Thyroid gland (tissue), 4 donors: ENCODE measurements at regions not wholly inside any gene's neighbourhood (a gene's known extent, or its start where the extent isn't known, plus 50 kb on each side); places are given as distances from the start of the nearest gene placed in this dataset.

Experiments
- DNase-seq, 2 donors: peaks; one replicate each; pipeline ENCODE4 v3.0.0-alpha.2; 2019
- H3K27ac ChIP-seq, 3 donors: fragments of 200-600 bp; sonication (generic); 1 replicate in 2 of 3; 2 replicates in 1 of 3; pipeline ENCODE4 v1.5.1; 2016 to 2019; ENCODE audit warnings: mild to moderate bottlenecking in 1 of 3, moderate library complexity in 1 of 3
- H3K27me3 ChIP-seq: fragments of 200-600 bp; sonication (generic); one replicate; pipeline ENCODE4 v1.5.1; 2019
- H3K36me3 ChIP-seq, 2 donors: fragments of 200-600 bp; sonication (generic); one replicate each; pipeline ENCODE4 v1.5.1; 2016 to 2019
- H3K4me1 ChIP-seq, 2 donors: fragments of 200-600 bp; sonication (generic); one replicate each; pipeline ENCODE4 v1.5.1; 2017 to 2019
- H3K4me3 ChIP-seq, 3 donors: fragments of 200-600 bp; sonication (generic); replicated peaks in 1 of 3; 1 replicate in 2 of 3; 2 replicates in 1 of 3; pipeline ENCODE4 v1.5.1; 2016; ENCODE audit warnings: mild to moderate bottlenecking in 1 of 3
- H3K9me3 ChIP-seq: fragments of 200-600 bp; sonication (generic); one replicate; pipeline ENCODE4 v1.5.1; 2017
- POLR2A ChIP-seq, 2 donors: fragments of 450-650 bp; IDR thresholded peaks; one replicate each; pipeline ENCODE4 v1.6.1; 2017; ENCODE audit warnings: antibody characterized with exemption in 2 of 2, mild to moderate bottlenecking in 2 of 2, moderate library complexity in 1 of 2
- WGBS, 2 donors: methylation state at CpG; one replicate each; pipeline ENCODE4 v1.1.5; 2017; 5-methylcytosine and 5-hydroxymethylcytosine counted together
- intact Hi-C: fragments of 100-400 bp; cut with DNase I; formaldehyde crosslinking; loops from one replicate; pipeline ENCODE4 v1.15.1; 2023
- TF ChIP-seq, protein P1 (sequence below), 6 experiments: fragments of 200-600 bp in 3 of 6; fragments of 450-650 bp in 3 of 6; sonication (generic) in 3 of 6; IDR thresholded peaks; one replicate each; pipeline ENCODE4 v1.5.1; 2016 to 2019; ENCODE audit warnings: antibody characterized with exemption in 6 of 6, mild to moderate bottlenecking in 2 of 6, inconsistent platforms in 1 of 6, moderate library complexity in 1 of 6

DNA sequence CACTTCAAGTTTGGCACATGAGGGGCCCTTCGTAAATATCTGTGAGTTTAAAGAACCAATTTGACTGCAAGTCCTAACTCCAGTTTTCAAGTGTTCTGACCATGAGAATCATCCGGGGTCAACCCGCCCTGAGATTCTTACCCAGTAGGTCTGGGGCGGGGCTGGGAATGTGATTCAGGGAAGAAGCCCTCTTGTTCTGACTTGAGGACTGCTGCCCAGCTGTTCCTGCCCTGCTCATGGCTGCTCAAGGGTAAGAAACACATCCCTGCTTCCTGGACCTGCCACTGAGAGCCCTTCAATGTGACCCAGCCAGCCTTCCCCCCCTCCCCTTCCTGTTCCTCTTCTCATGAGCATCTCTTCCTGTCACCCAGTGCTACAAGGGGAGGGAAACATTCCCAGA lies 92.7 kb upstream of the PGRMC2 start:
- DNase-seq, result peak; percentile 53 to 67

DNA sequence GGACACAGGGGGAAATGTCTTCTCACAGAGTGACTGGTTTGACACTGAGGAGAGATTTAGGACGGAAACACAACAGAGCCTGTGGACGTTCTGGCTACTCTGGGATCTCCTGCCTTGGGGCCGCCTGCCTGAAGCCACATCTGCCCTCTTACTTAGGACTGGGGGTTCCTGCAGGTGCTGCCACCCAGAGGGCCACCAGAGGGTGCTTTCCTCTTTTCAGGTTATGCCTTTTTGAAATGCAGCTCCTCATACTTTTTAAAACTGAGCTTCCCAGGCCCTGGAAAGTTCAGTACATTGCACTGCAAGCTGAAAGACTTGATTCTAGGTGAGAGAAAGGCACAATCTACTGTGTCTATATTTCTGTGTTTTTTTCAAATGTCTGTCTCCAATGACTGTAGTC lies 92.2 kb upstream of the PGRMC2 start:
- Histone ChIP-seq H3K27ac (peak overlapping the region; percentile 3 to 48 (median 44)), H3K9me3 (no peaks in the 10 kb centered on the region), H3K36me3 (no peaks in the 10 kb centered on the region), H3K27me3 (no peaks in the 10 kb centered on the region), H3K4me3 (no peak overlapping the region), H3K4me1 (peaks cover 0 to 14% of the 10 kb centered on the region in 2 donors)
- peak; percentile 54 to 62 for DNase-seq
- 70 to 74% methylated on average over 3 of the region's 3 CpGs for WGBS, 2 donors
- intact Hi-C loops, result no loop called here
- TF ChIP-seq, protein P1, sequence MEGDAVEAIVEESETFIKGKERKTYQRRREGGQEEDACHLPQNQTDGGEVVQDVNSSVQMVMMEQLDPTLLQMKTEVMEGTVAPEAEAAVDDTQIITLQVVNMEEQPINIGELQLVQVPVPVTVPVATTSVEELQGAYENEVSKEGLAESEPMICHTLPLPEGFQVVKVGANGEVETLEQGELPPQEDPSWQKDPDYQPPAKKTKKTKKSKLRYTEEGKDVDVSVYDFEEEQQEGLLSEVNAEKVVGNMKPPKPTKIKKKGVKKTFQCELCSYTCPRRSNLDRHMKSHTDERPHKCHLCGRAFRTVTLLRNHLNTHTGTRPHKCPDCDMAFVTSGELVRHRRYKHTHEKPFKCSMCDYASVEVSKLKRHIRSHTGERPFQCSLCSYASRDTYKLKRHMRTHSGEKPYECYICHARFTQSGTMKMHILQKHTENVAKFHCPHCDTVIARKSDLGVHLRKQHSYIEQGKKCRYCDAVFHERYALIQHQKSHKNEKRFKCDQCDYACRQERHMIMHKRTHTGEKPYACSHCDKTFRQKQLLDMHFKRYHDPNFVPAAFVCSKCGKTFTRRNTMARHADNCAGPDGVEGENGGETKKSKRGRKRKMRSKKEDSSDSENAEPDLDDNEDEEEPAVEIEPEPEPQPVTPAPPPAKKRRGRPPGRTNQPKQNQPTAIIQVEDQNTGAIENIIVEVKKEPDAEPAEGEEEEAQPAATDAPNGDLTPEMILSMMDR (IDR thresholded peaks at IDR 0.05), result peak in 5 of 6 experiments; percentile 37 to 67 (median 60)
- no peak for TF ChIP-seq POLR2A (IDR thresholded peaks at IDR 0.05)

More for the DNA sequence above, 92.7 kb upstream of the PGRMC2 start:
- no peaks in the 10 kb centered on the region for H3K27me3 ChIP-seq
- H3K4me3 ChIP-seq, result no peak overlapping the region
- peaks cover 3 to 18% of the 10 kb centered on the region in 2 donors for H3K4me1 ChIP-seq
- peak overlapping the region; percentile 3 to 48 (median 44) for H3K27ac ChIP-seq
- H3K36me3 ChIP-seq, result no peaks in the 10 kb centered on the region
- no peaks in the 10 kb centered on the region for H3K9me3 ChIP-seq
- 39 to 64% methylated on average over 4 of the region's 4 CpGs for WGBS, 2 donors
- intact Hi-C loops, result no loop called here
- TF ChIP-seq POLR2A (IDR thresholded peaks at IDR 0.05), result no peak
- TF ChIP-seq, protein P1 (IDR thresholded peaks at IDR 0.05), result no peak

DNA sequence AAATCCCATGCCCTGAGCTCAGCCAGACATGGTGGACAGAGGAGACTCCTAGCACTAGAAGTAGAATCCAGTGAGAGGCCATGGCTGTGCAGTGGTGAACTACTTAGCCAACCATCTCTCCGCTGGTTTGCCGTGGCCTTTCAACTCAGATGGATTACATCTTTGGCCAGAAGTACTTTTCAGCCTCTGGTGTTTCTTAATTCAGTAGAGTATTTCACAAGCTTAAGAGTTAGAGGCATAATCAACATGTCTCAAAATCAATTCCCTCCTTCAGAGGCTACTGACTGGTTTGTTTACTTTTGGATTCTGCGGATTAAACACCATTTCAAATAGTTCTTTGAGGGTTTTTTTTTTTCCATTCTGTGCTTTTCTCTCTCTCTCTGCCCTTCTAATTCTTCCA lies 91.1 kb upstream of the PGRMC2 start:
- Histone ChIP-seq H3K9me3 (no peaks in the 10 kb centered on the region), H3K4me3 (no peak overlapping the region), H3K4me1 (peaks cover 0 to 13% of the 10 kb centered on the region in 2 donors), H3K27me3 (no peaks in the 10 kb centered on the region), H3K36me3 (no peaks in the 10 kb centered on the region), H3K27ac (no peak overlapping the region)
- DNase-seq, result no peak
- intact Hi-C loops, result no loop called here
- WGBS, 2 donors, result 92 to 98% methylated on average over 3 of the region's 3 CpGs
- TF ChIP-seq, protein P1 (IDR thresholded peaks at IDR 0.05), result no peak
- no peak for TF ChIP-seq POLR2A (IDR thresholded peaks at IDR 0.05)

DNA sequence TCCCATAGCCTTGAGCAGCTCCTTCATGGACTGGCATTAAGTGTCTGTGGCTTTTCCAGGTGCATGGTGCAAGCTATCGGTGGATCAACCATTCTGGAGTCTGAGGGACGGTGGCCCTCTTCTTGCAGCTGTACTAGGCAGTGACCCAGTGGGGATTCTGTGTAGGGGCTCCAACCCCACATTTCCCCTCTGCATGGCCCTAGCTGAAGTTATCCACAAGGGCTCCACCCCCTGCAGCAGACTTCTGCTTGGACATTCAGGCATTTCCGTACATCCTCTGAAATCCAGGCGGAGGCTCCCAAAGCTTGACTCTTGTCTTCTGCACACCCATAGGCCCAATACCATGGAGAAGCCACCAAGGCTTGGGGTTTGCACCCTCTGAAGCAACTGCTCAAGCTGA lies 89.3 kb upstream of the PGRMC2 start:
- Histone ChIP-seq H3K9me3 (no peaks in the 10 kb centered on the region), H3K36me3 (no peaks in the 10 kb centered on the region), H3K27ac (no peak overlapping the region), H3K4me3 (no peak overlapping the region), H3K27me3 (no peaks in the 10 kb centered on the region), H3K4me1 (peaks cover 0 to 13% of the 10 kb centered on the region in 2 donors)
- WGBS, 2 donors, result 93 to 100% methylated on average over 3 to 4 of the region's 4 CpGs
- no peak for DNase-seq
- intact Hi-C loops, result no loop called here
- TF ChIP-seq, protein P1 (IDR thresholded peaks at IDR 0.05), result no peak
- TF ChIP-seq POLR2A (IDR thresholded peaks at IDR 0.05), result no peak

DNA sequence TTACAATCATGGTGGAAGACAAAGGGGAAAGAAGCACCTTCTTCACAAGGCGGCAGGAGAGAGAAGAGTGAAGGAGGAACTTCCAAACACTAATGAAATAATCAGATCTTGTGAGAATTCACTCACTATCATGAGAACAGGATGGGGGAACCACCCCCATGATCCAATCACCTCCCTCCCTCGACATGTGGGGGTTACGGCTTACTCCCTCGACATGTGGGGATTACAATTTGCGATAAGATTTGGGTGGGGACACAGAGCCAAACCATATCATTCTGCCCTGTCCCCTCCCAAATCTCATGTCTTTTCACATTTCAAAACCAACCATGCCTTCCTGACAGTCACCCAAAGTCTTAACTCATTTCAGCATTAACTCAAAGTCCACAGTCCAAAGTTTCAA lies 88.7 kb upstream of the PGRMC2 start:
- H3K4me3 ChIP-seq, result no peak overlapping the region
- peaks cover 0 to 13% of the 10 kb centered on the region in 2 donors for H3K4me1 ChIP-seq
- H3K9me3 ChIP-seq, result no peaks in the 10 kb centered on the region
- no peak for TF ChIP-seq POLR2A (IDR thresholded peaks at IDR 0.05)
- TF ChIP-seq, protein P1 (IDR thresholded peaks at IDR 0.05), result no peak
- H3K36me3 ChIP-seq, result no peaks in the 10 kb centered on the region
- WGBS, 2 donors, result 92 to 94% methylated on average over 5 of the region's 5 CpGs
- intact Hi-C loops, result no loop called here
- H3K27ac ChIP-seq, result no peak overlapping the region
- no peak for DNase-seq
- no peaks in the 10 kb centered on the region for H3K27me3 ChIP-seq
